ENCODE measurements at regions not wholly inside any gene's neighbourhood (a gene's known extent, or its start where the extent isn't known, plus 50 kb on each side); places are given as distances from the start of the nearest gene placed in this dataset.

- Histone ChIP-seq H3K4me3 (ENCODE audit: severe bottlenecking) (no peak overlapping the region), H3K27me3 (ENCODE audit: insufficient read depth, poor library complexity, severe bottlenecking) (no peaks in the 10 kb centered on the region), H3K9me3 (ENCODE audit: severe bottlenecking) (no peaks in the 10 kb centered on the region), H3K4me1 (ENCODE audit: insufficient read depth, poor library complexity, severe bottlenecking) (no peaks in the 10 kb centered on the region), H3K36me3 (ENCODE audit: low read depth) (no peaks in the 10 kb centered on the region), H3K27ac (ENCODE audit: poor library complexity, severe bottlenecking) (no peak overlapping the region)
- DNase-seq (ENCODE audit: low spot score) (no peak), ATAC-seq (ENCODE audit: low read depth) (peak; percentile 70; the same call in 2 of the 3 replicates)
- TF ChIP-seq, protein P1, sequence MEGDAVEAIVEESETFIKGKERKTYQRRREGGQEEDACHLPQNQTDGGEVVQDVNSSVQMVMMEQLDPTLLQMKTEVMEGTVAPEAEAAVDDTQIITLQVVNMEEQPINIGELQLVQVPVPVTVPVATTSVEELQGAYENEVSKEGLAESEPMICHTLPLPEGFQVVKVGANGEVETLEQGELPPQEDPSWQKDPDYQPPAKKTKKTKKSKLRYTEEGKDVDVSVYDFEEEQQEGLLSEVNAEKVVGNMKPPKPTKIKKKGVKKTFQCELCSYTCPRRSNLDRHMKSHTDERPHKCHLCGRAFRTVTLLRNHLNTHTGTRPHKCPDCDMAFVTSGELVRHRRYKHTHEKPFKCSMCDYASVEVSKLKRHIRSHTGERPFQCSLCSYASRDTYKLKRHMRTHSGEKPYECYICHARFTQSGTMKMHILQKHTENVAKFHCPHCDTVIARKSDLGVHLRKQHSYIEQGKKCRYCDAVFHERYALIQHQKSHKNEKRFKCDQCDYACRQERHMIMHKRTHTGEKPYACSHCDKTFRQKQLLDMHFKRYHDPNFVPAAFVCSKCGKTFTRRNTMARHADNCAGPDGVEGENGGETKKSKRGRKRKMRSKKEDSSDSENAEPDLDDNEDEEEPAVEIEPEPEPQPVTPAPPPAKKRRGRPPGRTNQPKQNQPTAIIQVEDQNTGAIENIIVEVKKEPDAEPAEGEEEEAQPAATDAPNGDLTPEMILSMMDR (IDR thresholded peaks at IDR 0.05; ENCODE audit: poor library complexity, severe bottlenecking): no peak
Measured at GRCh38 chr17:65332375-65332774, 195.2 kb downstream of the RGS9 start.

- TF ChIP-seq, protein P1 (IDR thresholded peaks at IDR 0.05; ENCODE audit: poor library complexity, severe bottlenecking): no peak
- DNase-seq (ENCODE audit: low spot score) (no peak), ATAC-seq (ENCODE audit: low read depth) (no peak)
- Histone ChIP-seq H3K4me1 (ENCODE audit: insufficient read depth, poor library complexity, severe bottlenecking) (no peaks in the 10 kb centered on the region), H3K4me3 (ENCODE audit: severe bottlenecking) (no peak overlapping the region), H3K9me3 (ENCODE audit: severe bottlenecking) (no peaks in the 10 kb centered on the region), H3K36me3 (ENCODE audit: low read depth) (no peaks in the 10 kb centered on the region), H3K27me3 (ENCODE audit: insufficient read depth, poor library complexity, severe bottlenecking) (no peaks in the 10 kb centered on the region), H3K27ac (ENCODE audit: poor library complexity, severe bottlenecking) (no peak overlapping the region)
Measured at GRCh38 chr17:65328567-65328966, 191.4 kb downstream of the RGS9 start.

- Histone ChIP-seq H3K27me3 (ENCODE audit: insufficient read depth, poor library complexity, severe bottlenecking) (no peaks in the 10 kb centered on the region), H3K4me3 (ENCODE audit: severe bottlenecking) (no peak overlapping the region), H3K27ac (ENCODE audit: poor library complexity, severe bottlenecking) (no peak overlapping the region), H3K9me3 (ENCODE audit: severe bottlenecking) (no peaks in the 10 kb centered on the region), H3K4me1 (ENCODE audit: insufficient read depth, poor library complexity, severe bottlenecking) (no peaks in the 10 kb centered on the region), H3K36me3 (ENCODE audit: low read depth) (no peaks in the 10 kb centered on the region)
- no peak for ATAC-seq (ENCODE audit: low read depth)
- TF ChIP-seq, protein P1 (IDR thresholded peaks at IDR 0.05; ENCODE audit: poor library complexity, severe bottlenecking): no peak
- no peak for DNase-seq (ENCODE audit: low spot score)
Measured at GRCh38 chr17:65324611-65325342, 187.6 kb downstream of the RGS9 start.

GRCh38 chr17:65323049-65323448 is 185.9 kb downstream of the RGS9 start:
- DNase-seq (ENCODE audit: low spot score): no peak
- H3K36me3 ChIP-seq (ENCODE audit: low read depth): no peaks in the 10 kb centered on the region
- no peak overlapping the region for H3K4me3 ChIP-seq (ENCODE audit: severe bottlenecking)
- H3K27me3 ChIP-seq (ENCODE audit: insufficient read depth, poor library complexity, severe bottlenecking): peaks cover under 1% of the 10 kb centered on the region
- H3K4me1 ChIP-seq (ENCODE audit: insufficient read depth, poor library complexity, severe bottlenecking): no peaks in the 10 kb centered on the region
- no peaks in the 10 kb centered on the region for H3K9me3 ChIP-seq (ENCODE audit: severe bottlenecking)
- TF ChIP-seq, protein P1 (IDR thresholded peaks at IDR 0.05; ENCODE audit: poor library complexity, severe bottlenecking): no peak
- no peak for ATAC-seq (ENCODE audit: low read depth)
- no peak overlapping the region for H3K27ac ChIP-seq (ENCODE audit: poor library complexity, severe bottlenecking)

GRCh38 chr17:65320820-65321219 is 183.7 kb downstream of the RGS9 start:
- TF ChIP-seq, protein P1 (IDR thresholded peaks at IDR 0.05; ENCODE audit: poor library complexity, severe bottlenecking): no peak
- no peak for ATAC-seq (ENCODE audit: low read depth)
- H3K27me3 ChIP-seq (ENCODE audit: insufficient read depth, poor library complexity, severe bottlenecking): peaks cover 22% of the 10 kb centered on the region

More at GRCh38 chr17:65320820-65321219, 183.7 kb downstream of the RGS9 start:
- no peaks in the 10 kb centered on the region for H3K9me3 ChIP-seq (ENCODE audit: severe bottlenecking)
- H3K4me3 ChIP-seq (ENCODE audit: severe bottlenecking): no peak overlapping the region
- no peaks in the 10 kb centered on the region for H3K36me3 ChIP-seq (ENCODE audit: low read depth)
- no peak for DNase-seq (ENCODE audit: low spot score)
- no peaks in the 10 kb centered on the region for H3K4me1 ChIP-seq (ENCODE audit: insufficient read depth, poor library complexity, severe bottlenecking)
- H3K27ac ChIP-seq (ENCODE audit: poor library complexity, severe bottlenecking): no peak overlapping the region

Measured in RWPE2 (cell line).